Neutrophil (primary cell): ENCODE measurements at regions not wholly inside any gene's neighbourhood (a gene's known extent, or its start where the extent isn't known, plus 50 kb on each side); places are given as distances from the start of the nearest gene placed in this dataset.

Experiments
- H3K27ac ChIP-seq: fragments of 200-600 bp; sonication (generic); 2 replicates; pipeline ENCODE4 v1.5.1; 2016; ENCODE audit warnings: mild to moderate bottlenecking, moderate library complexity
- H3K27me3 ChIP-seq: fragments of 200-600 bp; sonication (generic); 2 replicates; pipeline ENCODE4 v1.6.0; 2016; ENCODE audit warnings: mild to moderate bottlenecking
- H3K36me3 ChIP-seq: fragments of 200-600 bp; sonication (generic); 2 replicates; pipeline ENCODE4 v1.5.1; 2017
- H3K4me1 ChIP-seq, 2 experiments: fragments of 200-600 bp in 1 of 2; sonication (generic) in 1 of 2; 1 replicate in 1 of 2; 2 replicates in 1 of 2; pipeline versions ENCODE4 v1.5.1 to v1.6.1; 2013 to 2016; ENCODE audit warnings: low read depth in 1 of 2, low read length in 1 of 2, mild to moderate bottlenecking in 1 of 2, moderate library complexity in 1 of 2; ENCODE audit not compliant: control insufficient read depth in 1 of 2, insufficient read depth in 1 of 2
- H3K4me3 ChIP-seq, 2 experiments: fragments of 200-600 bp in 1 of 2; sonication (generic) in 1 of 2; 1 replicate in 1 of 2; 2 replicates in 1 of 2; pipeline ENCODE4 v1.5.1; 2013 to 2016; ENCODE audit warnings: low read depth in 1 of 2, low read length in 1 of 2, mild to moderate bottlenecking in 1 of 2, moderate library complexity in 1 of 2
- H3K9me3 ChIP-seq: fragments of 200-600 bp; sonication (generic); 2 replicates; pipeline ENCODE4 v1.5.1; 2016
- CTCF ChIP-seq: fragments of 200-600 bp; sonication (generic); IDR thresholded peaks from 2 replicates; pipeline ENCODE4 v1.5.1; 2016; ENCODE audit warnings: antibody characterized with exemption

- TF ChIP-seq CTCF, result no peak
- Histone ChIP-seq H3K27ac (no peak overlapping the region), H3K36me3 (no peaks in the 10 kb centered on the region), H3K9me3 (no peaks in the 10 kb centered on the region), H3K27me3 (peaks cover 37% of the 10 kb centered on the region), H3K4me1 (no peaks in the 10 kb centered on the region), H3K4me3 (no peak overlapping the region)
Observed at GRCh38 chr21:38669186-38669585, 136.5 kb upstream of the ETS2 start.

GRCh38 chr21:38670861-38671260 is 134.9 kb upstream of the ETS2 start:
- TF ChIP-seq CTCF, result no peak
- H3K4me1 ChIP-seq, result no peaks in the 10 kb centered on the region
- no peaks in the 10 kb centered on the region for H3K36me3 ChIP-seq
- no peaks in the 10 kb centered on the region for H3K9me3 ChIP-seq
- H3K27me3 ChIP-seq, result peaks cover 20% of the 10 kb centered on the region
- no peak overlapping the region for H3K4me3 ChIP-seq
- no peak overlapping the region for H3K27ac ChIP-seq

- peaks cover 17% of the 10 kb centered on the region for H3K27me3 ChIP-seq
- TF ChIP-seq CTCF, result no peak
- H3K9me3 ChIP-seq, result no peaks in the 10 kb centered on the region
- no peak overlapping the region for H3K4me3 ChIP-seq
- H3K4me1 ChIP-seq, result no peaks in the 10 kb centered on the region
- no peaks in the 10 kb centered on the region for H3K36me3 ChIP-seq
- no peak overlapping the region for H3K27ac ChIP-seq
Observed at GRCh38 chr21:38671773-38672172, 134.0 kb upstream of the ETS2 start.

GRCh38 chr21:38675182-38675824 is 130.4 kb upstream of the ETS2 start:
- H3K27ac ChIP-seq, result no peak overlapping the region
- H3K27me3 ChIP-seq, result peaks cover 7% of the 10 kb centered on the region
- TF ChIP-seq CTCF, result no peak
- no peak overlapping the region for H3K4me3 ChIP-seq
- H3K9me3 ChIP-seq, result no peaks in the 10 kb centered on the region
- no peaks in the 10 kb centered on the region for H3K36me3 ChIP-seq
- peaks cover 2 to 7% of the 10 kb centered on the region in 2 experiments for H3K4me1 ChIP-seq

GRCh38 chr21:38678827-38679226 is 126.9 kb upstream of the ETS2 start:
- Histone ChIP-seq H3K36me3 (no peaks in the 10 kb centered on the region), H3K4me3 (no peak overlapping the region), H3K9me3 (no peaks in the 10 kb centered on the region), H3K27ac (no peak overlapping the region), H3K4me1 (peaks cover 2 to 7% of the 10 kb centered on the region in 2 experiments), H3K27me3 (peaks cover 13% of the 10 kb centered on the region)
- no peak for TF ChIP-seq CTCF
